ENCODE measurements at regions not wholly inside any gene's neighbourhood (a gene's known extent, or its start where the extent isn't known, plus 50 kb on each side); places are given as distances from the start of the nearest gene placed in this dataset.
"Not testable (repeated sequence)": the region's sequence is repeated elsewhere in the genome, so short reads cannot be mapped to it uniquely, and the experiment has no call there.

- no peak for DNase-seq (ENCODE audit: low read depth in 4 of 4, low spot score in 3 of 4)
Observed at GRCh38 chr16:35194681-35195080, 1735.3 kb downstream of the TP53TG3F start.

GRCh38 chr16:35195173-35195863, 1735.9 kb downstream of the TP53TG3F start:
- no peak for DNase-seq (ENCODE audit: low read depth in 4 of 4, low spot score in 3 of 4)

- DNase-seq (ENCODE audit: low read depth in 4 of 4, low spot score in 3 of 4): no peak
Observed at GRCh38 chr16:35195864-35196216, 1736.4 kb downstream of the TP53TG3F start.

GRCh38 chr16:35196313-35196712, 1736.9 kb downstream of the TP53TG3F start:
- DNase-seq (ENCODE audit: low read depth in 4 of 4, low spot score in 3 of 4): no peak

- DNase-seq (ENCODE audit: low read depth in 4 of 4, low spot score in 3 of 4): no peak
Observed at GRCh38 chr16:35197656-35198055, 1738.2 kb downstream of the TP53TG3F start.

GRCh38 chr16:35198223-35199199, 1739.1 kb downstream of the TP53TG3F start:
- DNase-seq (ENCODE audit: low read depth in 4 of 4, low spot score in 3 of 4): no peak

- no peak for DNase-seq (ENCODE audit: low read depth in 4 of 4, low spot score in 3 of 4)
Observed at GRCh38 chr16:35200662-35201061, 1741.2 kb downstream of the TP53TG3F start.

GRCh38 chr16:35201151-35201550, 1741.7 kb downstream of the TP53TG3F start:
- no peak for DNase-seq (ENCODE audit: low read depth in 4 of 4, low spot score in 3 of 4)

GRCh38 chr16:35203636-35204035, 1744.2 kb downstream of the TP53TG3F start:
- DNase-seq (ENCODE audit: low read depth in 4 of 4, low spot score in 3 of 4): no peak

- no peak for DNase-seq (ENCODE audit: low read depth in 4 of 4, low spot score in 3 of 4)
Observed at GRCh38 chr16:35207059-35207999, 1747.9 kb downstream of the TP53TG3F start.

- no peak for DNase-seq (ENCODE audit: low read depth in 4 of 4, low spot score in 3 of 4)
Observed at GRCh38 chr16:35208001-35208935, 1748.9 kb downstream of the TP53TG3F start.

- no peak for DNase-seq (ENCODE audit: low read depth in 4 of 4, low spot score in 3 of 4)
Observed at GRCh38 chr16:35210681-35211433, 1751.4 kb downstream of the TP53TG3F start.

- DNase-seq (ENCODE audit: low read depth in 4 of 4, low spot score in 3 of 4): no peak
Observed at GRCh38 chr16:35214840-35215239, 1755.4 kb downstream of the TP53TG3F start.

- no peak for DNase-seq (ENCODE audit: low read depth in 4 of 4, low spot score in 3 of 4)
Observed at GRCh38 chr16:35215287-35215686, 1755.9 kb downstream of the TP53TG3F start.

- DNase-seq (ENCODE audit: low read depth in 4 of 4, low spot score in 3 of 4): not testable (repeated sequence)
Observed at GRCh38 chr16:35216261-35216660, 1756.8 kb downstream of the TP53TG3F start.

GRCh38 chr16:35221482-35222185, 1762.2 kb downstream of the TP53TG3F start:
- no peak for DNase-seq (ENCODE audit: low read depth in 4 of 4, low spot score in 3 of 4)

GRCh38 chr16:35234679-35235078, 1775.3 kb downstream of the TP53TG3F start:
- no peak for DNase-seq (ENCODE audit: low read depth in 4 of 4, low spot score in 3 of 4)

- no peak for DNase-seq (ENCODE audit: low read depth in 4 of 4, low spot score in 3 of 4)
Observed at GRCh38 chr16:35239561-35239960, 1780.1 kb downstream of the TP53TG3F start.
